GM21423 (cell line): ENCODE measurements at regions not wholly inside any gene's neighbourhood (a gene's known extent, or its start where the extent isn't known, plus 50 kb on each side); places are given as distances from the start of the nearest gene placed in this dataset.

Source experiments
- ATAC-seq: cut with Tn5 transposase; IDR thresholded peaks from one replicate; pipeline ENCODE4 v1.9.1; 2021; ENCODE audit warnings: mild to moderate bottlenecking, moderate library complexity; ENCODE audit not compliant: unreplicated experiment

- ATAC-seq, result no peak
Observed at GRCh38 chr12:58131986-58132755, 190.8 kb downstream of the ATP23 start.

- no peak for ATAC-seq
Observed at GRCh38 chr12:58138424-58138823, 197.1 kb downstream of the ATP23 start.

- no peak for ATAC-seq
Observed at GRCh38 chr12:58139894-58140293, 198.5 kb downstream of the ATP23 start.

- ATAC-seq, result no peak
Observed at GRCh38 chr12:58140395-58140794, 199.0 kb downstream of the ATP23 start.

GRCh38 chr12:58142991-58143390 is 201.6 kb downstream of the ATP23 start:
- no peak for ATAC-seq

- ATAC-seq, result no peak
Observed at GRCh38 chr12:58143498-58143995, 202.2 kb downstream of the ATP23 start.

GRCh38 chr12:58148405-58148804 is 207.0 kb downstream of the ATP23 start:
- no peak for ATAC-seq

GRCh38 chr12:58148976-58149375 is 207.6 kb downstream of the ATP23 start:
- ATAC-seq, result no peak

GRCh38 chr12:58154359-58154758 is 213.0 kb downstream of the ATP23 start:
- ATAC-seq, result no peak

GRCh38 chr12:58156697-58157096 is 215.3 kb downstream of the ATP23 start:
- ATAC-seq, result no peak

- no peak for ATAC-seq
Observed at GRCh38 chr12:58159941-58160340, 218.6 kb downstream of the ATP23 start.

GRCh38 chr12:58161773-58162172 is 220.4 kb downstream of the ATP23 start:
- no peak for ATAC-seq

GRCh38 chr12:58163021-58163420 is 221.7 kb downstream of the ATP23 start:
- ATAC-seq, result no peak

GRCh38 chr12:58166643-58167042 is 225.3 kb downstream of the ATP23 start:
- ATAC-seq, result no peak

- no peak for ATAC-seq
Observed at GRCh38 chr12:58167622-58168021, 226.3 kb downstream of the ATP23 start.

- no peak for ATAC-seq
Observed at GRCh38 chr12:58169826-58170225, 228.5 kb downstream of the ATP23 start.

- no peak for ATAC-seq
Observed at GRCh38 chr12:58171914-58172313, 230.5 kb downstream of the ATP23 start.

GRCh38 chr12:58172433-58173073 is 231.2 kb downstream of the ATP23 start:
- ATAC-seq, result no peak

- no peak for ATAC-seq
Observed at GRCh38 chr12:58174316-58174715, 232.9 kb downstream of the ATP23 start.

GRCh38 chr12:58176296-58176869 is 235.0 kb downstream of the ATP23 start:
- no peak for ATAC-seq

GRCh38 chr12:58177366-58177765 is 236.0 kb downstream of the ATP23 start:
- no peak for ATAC-seq

- ATAC-seq, result no peak
Observed at GRCh38 chr12:58184212-58184611, 242.8 kb downstream of the ATP23 start.
